ENCODE measurements at regions not wholly inside any gene's neighbourhood (a gene's known extent, or its start where the extent isn't known, plus 50 kb on each side); places are given as distances from the start of the nearest gene placed in this dataset.

GRCh38 chr7:16045296-16045695, 358.8 kb upstream of the MEOX2 start:
- DNase-seq, result no peak

DNA sequence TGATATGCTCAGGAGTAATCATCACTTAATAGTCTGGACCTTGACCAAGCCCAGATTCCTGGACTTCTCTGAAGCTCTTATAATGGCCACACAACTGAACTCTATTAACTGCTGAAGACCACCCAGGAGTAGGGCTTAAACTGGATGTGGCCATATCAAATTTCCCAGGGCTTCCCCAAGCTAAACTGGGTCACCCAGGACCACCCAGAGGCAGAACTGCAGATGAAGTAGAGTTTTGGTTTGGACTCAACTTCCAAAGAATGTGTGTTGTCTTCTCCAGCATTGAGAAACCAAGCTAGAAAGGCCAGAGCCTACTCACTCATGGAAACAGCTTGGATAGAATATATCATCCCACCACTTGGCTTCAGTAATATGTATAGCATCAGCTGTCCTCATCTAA, 358.2 kb upstream of the MEOX2 start:
- no peak for DNase-seq

GRCh38 chr7:16040346-16040745, 353.9 kb upstream of the MEOX2 start:
- DNase-seq, result no peak

DNA sequence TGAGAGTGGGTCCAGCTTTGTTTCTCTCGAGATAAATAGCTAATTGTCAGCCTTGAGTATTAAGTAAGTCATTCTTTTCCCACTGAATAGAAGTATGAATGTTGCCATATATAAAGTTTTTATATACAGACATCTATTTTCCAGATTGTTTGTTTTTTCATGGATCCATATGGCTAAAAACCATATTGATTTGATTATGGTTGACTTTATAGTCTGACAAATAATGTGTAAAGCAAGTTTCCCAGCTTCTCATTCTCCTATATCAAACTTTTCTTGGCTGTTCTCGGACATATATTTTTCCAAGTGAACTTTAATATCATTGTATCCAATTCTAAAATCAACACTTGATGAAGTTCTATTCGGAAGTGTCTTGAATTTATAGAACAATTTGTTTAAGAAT, 352.4 kb upstream of the MEOX2 start:
- no peak for DNase-seq

DNA sequence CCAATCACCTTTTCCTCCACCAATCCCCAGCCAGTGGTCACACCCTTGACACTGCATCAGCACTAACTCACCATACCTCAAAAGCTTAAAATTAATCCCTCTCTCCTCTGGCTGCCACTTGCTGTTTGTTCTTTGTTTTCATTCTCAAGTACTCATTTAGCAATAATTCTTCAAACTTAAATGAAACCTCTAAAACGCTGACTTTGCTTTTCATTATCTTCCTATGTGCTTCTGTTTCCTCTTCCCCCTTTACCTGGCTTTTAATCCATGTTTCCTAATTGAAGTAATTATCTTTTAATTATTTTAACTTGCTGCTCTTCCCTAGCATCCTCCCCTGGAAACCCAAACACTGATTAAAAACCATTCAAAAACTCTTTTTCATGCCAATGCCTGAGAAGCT, 348.9 kb upstream of the MEOX2 start:
- no peak for DNase-seq

DNA sequence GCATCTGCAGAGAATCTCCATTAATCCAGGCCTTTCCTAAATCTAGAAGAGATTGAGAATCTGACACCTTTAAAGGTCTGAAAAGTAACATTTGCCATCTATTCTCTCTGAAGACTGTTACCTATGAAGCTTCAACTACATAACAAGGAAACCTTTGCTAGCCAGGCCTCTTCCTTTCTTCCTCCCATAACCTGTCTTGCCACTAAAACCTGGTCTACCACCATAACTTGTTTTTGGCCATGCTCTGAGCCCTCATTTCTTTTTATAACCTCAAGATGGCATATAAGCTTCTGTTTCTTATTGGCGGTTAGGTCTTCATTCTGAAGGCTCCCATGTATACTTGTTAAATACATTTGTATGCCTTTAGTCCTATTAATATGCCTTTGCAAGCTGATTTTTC, 348.4 kb upstream of the MEOX2 start:
- no peak for DNase-seq

- DNase-seq, result no peak
These were observed 347.9 kb upstream of the MEOX2 start for GRCh38 chr7:16034353-16034752.

DNA sequence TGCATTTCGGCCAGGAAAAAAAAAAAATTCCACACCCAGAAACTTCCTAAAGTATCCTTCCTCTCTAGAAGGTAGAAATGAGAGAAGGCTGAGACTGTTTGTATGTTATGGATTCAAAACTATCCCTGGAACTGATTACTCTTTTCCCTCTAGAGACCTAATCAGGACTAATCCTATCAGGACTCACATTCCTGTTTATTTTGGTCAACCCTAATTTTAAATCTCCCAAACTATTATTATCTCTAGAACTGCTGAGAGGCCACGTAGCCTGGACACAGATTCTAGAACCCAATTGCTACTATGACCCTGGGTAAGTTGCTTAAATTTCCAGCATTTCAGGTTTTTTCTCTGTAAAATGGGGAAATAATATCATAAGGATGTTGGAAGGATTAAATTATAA, 346.8 kb upstream of the MEOX2 start:
- DNase-seq, result no peak

- no peak for DNase-seq
These were observed 342.2 kb upstream of the MEOX2 start for GRCh38 chr7:16028636-16029035.

GRCh38 chr7:16028103-16028502, 341.6 kb upstream of the MEOX2 start:
- DNase-seq, result no peak

DNA sequence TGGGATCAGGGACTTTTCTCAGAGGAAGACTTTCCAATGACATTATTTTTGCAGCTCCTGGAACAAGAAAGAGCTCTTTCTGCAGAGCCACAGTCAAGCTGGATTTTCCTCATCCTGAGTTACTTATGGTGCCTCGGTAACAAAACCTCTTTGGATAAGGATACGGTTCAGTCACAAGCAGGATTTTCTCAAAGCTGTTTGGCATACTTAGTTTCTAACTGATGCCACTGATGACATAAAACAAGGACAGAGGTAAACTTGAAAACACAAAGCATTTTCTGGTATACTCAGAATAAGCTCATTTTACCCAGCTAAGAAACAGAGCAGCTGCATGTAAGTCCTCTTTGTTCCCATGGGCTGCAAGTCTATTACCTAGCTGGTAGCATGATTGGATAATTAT, 340.9 kb upstream of the MEOX2 start:
- DNase-seq, result no peak

DNA sequence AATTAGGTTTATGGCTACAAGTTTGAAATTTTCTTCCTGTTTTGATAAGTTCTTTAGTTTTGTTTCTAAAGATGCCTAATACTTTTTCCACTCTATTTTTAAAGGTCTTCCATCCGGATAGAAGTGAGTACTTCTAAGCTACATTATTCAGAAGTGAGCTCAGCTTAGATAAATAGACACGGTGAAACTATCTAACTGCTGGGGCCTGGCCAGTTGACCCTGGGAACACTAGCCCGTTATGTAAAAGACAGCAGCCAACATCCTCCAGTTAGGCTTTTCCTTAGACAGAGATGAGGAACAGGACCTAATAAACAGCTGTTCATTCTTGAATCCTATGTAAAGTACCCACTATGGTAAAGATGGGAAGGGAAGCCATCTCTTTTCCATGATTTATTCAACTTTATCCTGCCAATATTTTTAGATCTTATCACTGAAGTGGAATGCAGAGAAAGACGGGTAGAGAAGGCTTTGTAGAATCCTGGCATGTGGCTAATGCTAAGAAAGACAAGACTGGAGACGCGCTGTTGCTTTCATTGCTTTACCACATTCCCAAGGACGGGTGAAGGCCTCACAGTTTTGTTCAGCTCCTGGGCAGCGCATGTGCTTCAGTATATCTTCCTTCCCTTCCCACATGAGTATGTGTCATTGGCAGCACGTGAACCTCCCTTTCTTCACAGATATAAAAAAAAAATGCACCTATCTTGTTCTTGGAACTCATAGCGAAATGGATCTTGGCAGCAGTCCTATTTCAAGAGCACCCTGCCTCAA, 340.0 kb upstream of the MEOX2 start:
- DNase-seq, result no peak

- DNase-seq, result no peak
These were observed 339.2 kb upstream of the MEOX2 start for GRCh38 chr7:16025696-16026095.

DNA sequence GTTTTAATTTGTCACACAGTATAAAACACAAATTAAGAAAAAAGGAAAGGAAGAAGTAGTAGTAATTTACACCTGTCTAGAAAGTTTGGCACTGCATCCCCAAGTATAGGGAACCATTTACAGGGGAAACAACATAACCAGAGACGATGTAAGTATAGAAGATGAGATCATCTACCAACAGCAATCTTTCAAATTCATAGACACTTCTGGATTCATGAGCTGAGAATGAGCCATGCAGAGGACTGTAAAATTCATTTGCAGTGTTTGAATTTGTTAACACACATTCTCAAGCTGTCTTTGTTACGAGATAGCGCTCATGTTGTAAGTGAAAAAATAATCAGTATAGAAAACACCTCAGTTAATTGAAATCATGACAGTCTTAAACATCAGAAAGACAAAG, 337.0 kb upstream of the MEOX2 start:
- no peak for DNase-seq

DNA sequence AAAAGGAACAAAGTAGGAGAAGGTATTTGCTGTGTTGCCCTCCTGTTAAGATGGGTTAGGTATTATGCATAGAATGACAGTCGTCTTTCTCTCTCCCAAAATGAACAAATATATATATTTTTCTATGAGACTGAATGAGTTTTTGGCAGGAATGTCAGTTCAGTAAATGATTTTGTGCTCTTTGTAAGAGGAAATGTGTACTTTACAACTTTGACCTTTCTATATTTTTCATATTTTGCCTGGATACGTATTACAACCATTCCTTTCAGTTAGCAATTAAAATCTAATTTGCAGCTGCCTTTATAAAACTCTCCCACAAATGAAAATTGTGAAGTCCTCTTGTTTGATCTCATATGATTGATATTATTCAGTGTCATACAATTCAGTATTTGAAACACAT, 336.6 kb upstream of the MEOX2 start:
- DNase-seq, result no peak

- DNase-seq, result no peak
These were observed 335.4 kb upstream of the MEOX2 start for GRCh38 chr7:16021851-16022250.

- no peak for DNase-seq
These were observed 329.5 kb upstream of the MEOX2 start for GRCh38 chr7:16015981-16016380.

GRCh38 chr7:16014031-16014430, 327.5 kb upstream of the MEOX2 start:
- no peak for DNase-seq

DNA sequence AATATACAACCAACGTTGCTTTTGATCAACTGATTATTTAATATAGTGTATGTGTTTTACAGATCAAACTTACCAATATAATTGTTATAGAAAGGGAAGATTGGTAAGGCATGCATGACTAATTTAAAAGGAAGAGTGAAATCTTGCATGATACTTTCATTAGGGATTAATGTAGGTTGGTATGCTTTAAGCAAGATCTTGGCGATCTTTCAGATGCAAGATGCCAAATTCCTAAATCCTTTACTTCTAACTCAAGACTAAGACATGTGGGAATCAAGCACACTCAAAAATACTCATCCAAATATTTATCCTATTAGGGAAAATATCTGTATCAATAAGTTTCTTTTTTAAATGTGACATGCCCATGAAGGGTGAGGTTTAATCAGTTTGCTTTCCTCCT, 321.4 kb upstream of the MEOX2 start:
- no peak for DNase-seq

DNA sequence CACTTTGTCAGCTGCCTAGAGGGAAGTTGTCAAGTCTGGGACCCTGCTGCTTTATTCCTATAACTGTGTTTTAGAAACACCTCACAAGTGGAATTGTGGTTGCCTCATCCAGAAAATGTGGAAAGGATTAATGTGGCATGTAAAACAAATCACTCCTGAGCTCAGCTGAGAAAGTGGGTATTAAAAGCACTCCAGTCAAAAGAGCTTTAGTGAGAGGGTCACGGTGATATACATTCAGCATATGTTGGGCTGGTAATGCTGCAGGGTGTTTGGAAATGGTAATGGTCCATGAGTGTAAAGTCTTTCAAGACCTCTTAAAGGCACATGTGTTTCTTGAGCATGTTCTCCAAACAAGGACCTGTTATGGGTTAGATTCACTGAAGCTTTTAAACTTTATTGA, 318.2 kb upstream of the MEOX2 start:
- DNase-seq, result peak; percentile 70 to 90

DNA sequence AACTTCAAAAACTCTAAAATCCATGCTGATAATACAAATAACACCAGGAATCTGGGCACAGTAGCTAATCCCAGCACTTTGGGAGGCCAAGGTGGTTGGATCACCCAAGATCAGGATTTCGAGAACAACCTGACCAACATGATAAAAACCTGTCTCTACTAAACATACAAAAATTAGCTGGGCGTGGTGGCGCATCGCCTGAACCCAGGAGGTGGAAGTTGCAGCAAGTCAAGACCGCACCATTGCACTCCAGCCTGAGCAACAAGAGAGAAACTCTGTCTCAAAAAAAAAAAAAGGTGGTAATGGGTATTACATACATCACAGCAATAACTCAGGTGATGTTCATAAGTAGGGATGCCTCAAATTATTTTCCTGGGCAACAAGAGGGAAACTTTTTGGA, 315.0 kb upstream of the MEOX2 start:
- no peak for DNase-seq

GRCh38 chr7:15998617-15999016, 312.1 kb upstream of the MEOX2 start:
- DNase-seq, result no peak

- DNase-seq, result no peak
These were observed 308.5 kb upstream of the MEOX2 start for GRCh38 chr7:15995027-15995426.

GRCh38 chr7:15989194-15989593, 302.7 kb upstream of the MEOX2 start:
- no peak for DNase-seq

DNA sequence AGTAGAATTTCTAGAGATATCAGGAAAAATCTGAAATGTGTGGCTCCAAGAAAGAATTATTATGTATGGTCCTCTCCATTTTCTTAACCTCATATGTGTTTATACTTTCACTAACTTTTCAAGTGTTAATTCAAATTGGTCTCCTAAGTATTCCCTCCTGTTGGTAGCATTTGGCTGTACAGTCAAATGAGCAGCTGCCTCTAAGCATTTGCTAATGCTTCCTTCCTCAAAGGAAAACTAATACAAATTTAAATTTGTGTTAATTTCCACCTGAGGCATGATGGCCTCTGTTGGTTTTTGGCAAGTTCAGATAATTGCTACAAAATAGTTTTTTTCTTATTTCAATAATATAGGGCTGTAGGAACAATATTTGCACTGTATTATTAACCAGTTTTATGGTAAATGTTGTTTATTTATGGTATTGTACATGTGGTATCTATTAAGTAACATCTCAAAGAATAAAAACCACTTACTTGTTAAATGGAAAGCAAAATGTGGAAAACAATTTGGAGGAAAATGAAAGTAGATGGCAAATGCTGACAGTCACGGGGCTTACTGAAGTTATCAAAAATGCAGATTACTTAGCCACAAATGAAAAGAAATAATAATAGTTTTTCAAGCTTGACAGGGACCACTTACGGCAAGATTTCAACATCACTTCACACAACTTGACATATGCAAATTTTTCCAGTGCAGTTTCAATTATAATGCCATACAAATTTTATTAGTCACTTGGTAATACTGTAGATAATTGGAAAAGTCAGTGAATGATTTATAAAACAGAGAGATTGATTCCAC, 299.3 kb upstream of the MEOX2 start:
- DNase-seq, result no peak

Measured in NCI-H524 (cell line).